GM23248 (cell line): ENCODE measurements at regions not wholly inside any gene's neighbourhood (a gene's known extent, or its start where the extent isn't known, plus 50 kb on each side); places are given as distances from the start of the nearest gene placed in this dataset.

Experiments used
- DNase-seq: peaks from one replicate; pipeline ENCODE4 v3.0.0-alpha.2; 2015
- H2AFZ ChIP-seq: fragments of 200-600 bp; sonication (generic); 2 replicates; pipeline ENCODE4 v1.6.1; 2016; ENCODE audit warnings: antibody characterized with exemption
- H3F3A ChIP-seq: fragments of 200-600 bp; sonication (generic); 2 replicates; pipeline ENCODE4 v1.6.1; 2016; ENCODE audit warnings: mild to moderate bottlenecking, antibody characterized with exemption, mixed run types; ENCODE audit not compliant: insufficient read depth
- H3K27ac ChIP-seq: fragments of 200-600 bp; sonication (generic); 2 replicates; pipeline ENCODE4 v1.5.1; 2016; ENCODE audit warnings: mild to moderate bottlenecking
- H3K27me3 ChIP-seq: fragments of 200-600 bp; sonication (generic); replicated peaks from 2 replicates; pipeline ENCODE4 v1.6.1; 2016; ENCODE audit warnings: mild to moderate bottlenecking; ENCODE audit not compliant: insufficient read depth
- H3K36me3 ChIP-seq: fragments of 200-600 bp; sonication (generic); 2 replicates; pipeline ENCODE4 v1.6.1; 2016; ENCODE audit warnings: low read depth, mild to moderate bottlenecking
- H3K4me1 ChIP-seq: fragments of 200-600 bp; sonication (generic); 2 replicates; pipeline ENCODE4 v1.6.1; 2016; ENCODE audit warnings: mild to moderate bottlenecking; ENCODE audit not compliant: insufficient read depth
- H3K4me2 ChIP-seq: fragments of 200-600 bp; sonication (generic); one replicate; pipeline ENCODE4 v1.6.1; 2016; ENCODE audit warnings: mild to moderate bottlenecking; ENCODE audit not compliant: unreplicated experiment
- H3K4me3 ChIP-seq: fragments of 200-600 bp; sonication (generic); 2 replicates; pipeline ENCODE4 v1.5.1; 2016; ENCODE audit warnings: mild to moderate bottlenecking
- H3K79me2 ChIP-seq: fragments of 200-600 bp; sonication (generic); 2 replicates; pipeline ENCODE4 v1.6.1; 2016; ENCODE audit warnings: mild to moderate bottlenecking; ENCODE audit not compliant: insufficient read depth
- H3K9ac ChIP-seq: fragments of 200-600 bp; sonication (generic); 2 replicates; pipeline ENCODE4 v1.6.1; 2016; ENCODE audit warnings: mild to moderate bottlenecking
- H3K9me2 ChIP-seq: fragments of 200-600 bp; sonication (generic); 2 replicates; pipeline ENCODE4 v1.6.1; 2016; ENCODE audit warnings: mixed run types, mild to moderate bottlenecking, moderate library complexity; ENCODE audit not compliant: insufficient read depth
- H3K9me3 ChIP-seq: fragments of 200-600 bp; sonication (generic); one replicate; pipeline ENCODE4 v1.6.1; 2017; ENCODE audit warnings: low read depth
- H4K20me1 ChIP-seq: fragments of 200-600 bp; sonication (generic); 2 replicates; pipeline ENCODE4 v1.6.0; 2016; ENCODE audit not compliant: insufficient read depth
- EZH2 ChIP-seq: fragments of 200-600 bp; sonication (generic); IDR thresholded peaks from 2 replicates; pipeline ENCODE4 v1.6.1; 2018; ENCODE audit warnings: antibody characterized with exemption, mild to moderate bottlenecking; ENCODE audit not compliant: insufficient read depth, poor library complexity, severe bottlenecking
- EZH2phosphoT487 ChIP-seq: fragments of 200-600 bp; sonication (generic); IDR thresholded peaks from 2 replicates; pipeline ENCODE4 v1.6.1; 2018; ENCODE audit warnings: antibody characterized with exemption, moderate library complexity, mild to moderate bottlenecking, low read depth; ENCODE audit not compliant: insufficient read depth
- WGBS, 2 experiments: methylation state at CpG; one replicate each; pipeline ENCODE4 v1.1.6; 2015 to 2017; ENCODE audit warnings: low lambda C conversion rate in 2 of 2, low coverage in 1 of 2; ENCODE audit errors: missing lambda C conversion rate in 2 of 2; 5-methylcytosine and 5-hydroxymethylcytosine counted together
- in situ Hi-C: fragments of 300-500 bp; cut with MboI; formaldehyde crosslinking; loops from 2 replicates; pipeline ENCODE4 v1.15.0; 2020

GRCh38 chr10:124177180-124177518 is 83.8 kb upstream of the CHST15 start:
- Histone ChIP-seq H2AFZ (no peak overlapping the region), H3K36me3 (no peaks in the 10 kb centered on the region), H3K27ac (no peak overlapping the region), H3K4me1 (no peaks in the 10 kb centered on the region), H3K9ac (no peak overlapping the region), H3K4me2 (no peak overlapping the region), H3K9me2 (no peaks in the 10 kb centered on the region), H3K9me3 (no peaks in the 10 kb centered on the region), H4K20me1 (no peaks in the 10 kb centered on the region), H3F3A (no peaks in the 10 kb centered on the region), H3K4me3 (no peak overlapping the region), H3K27me3 (no peaks in the 10 kb centered on the region), H3K79me2 (no peaks in the 10 kb centered on the region)
- DNase-seq: no peak
- TF ChIP-seq EZH2phosphoT487 (no peak), EZH2 (no peak)
- 72 to 80% methylated on average over 5 of the region's 5 CpGs for WGBS, 2 experiments
- in situ Hi-C loops: no loop called here

- no peak for DNase-seq
- no peak for TF ChIP-seq EZH2phosphoT487
- TF ChIP-seq EZH2: no peak
- no peak overlapping the region for H3K4me3 ChIP-seq
Measured at GRCh38 chr10:124176349-124177179, 83.2 kb upstream of the CHST15 start.

DNA sequence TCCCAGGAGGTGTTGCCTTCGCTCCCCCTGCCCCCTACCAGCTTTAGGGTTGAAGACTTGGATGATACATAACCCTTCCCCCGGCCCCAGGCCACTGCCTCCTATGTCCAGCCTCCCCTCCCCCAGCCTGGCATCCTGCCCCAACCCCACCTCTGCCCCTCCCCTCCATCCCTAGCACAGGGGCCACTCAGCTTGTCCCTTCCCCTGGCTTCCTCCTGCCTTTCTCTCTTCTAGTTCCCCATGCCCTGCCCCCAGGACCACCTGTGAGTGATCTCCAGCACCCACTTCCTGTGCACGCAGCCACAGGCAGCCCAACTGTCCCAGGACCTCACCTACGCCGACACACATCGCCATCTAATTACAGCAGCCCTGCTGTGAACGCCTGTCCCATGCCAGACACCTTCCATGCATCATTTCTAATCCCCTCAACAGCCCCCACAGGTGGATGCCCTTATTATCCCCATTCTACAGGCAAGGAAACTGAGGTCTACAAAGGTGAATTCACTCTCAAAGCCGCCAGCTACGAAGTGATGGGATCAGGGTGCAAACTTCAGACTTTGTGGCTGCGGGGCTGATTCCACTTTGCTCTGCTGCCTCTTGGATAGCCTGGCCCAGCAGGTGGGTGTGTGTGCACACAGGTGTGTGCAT is 82.4 kb upstream of the CHST15 start:
- in situ Hi-C loops: no loop called here
- no peak overlapping the region for H2AFZ ChIP-seq
- H3K4me3 ChIP-seq: no peak overlapping the region
- H3K27ac ChIP-seq: no peak overlapping the region
- H3K9me3 ChIP-seq: no peaks in the 10 kb centered on the region
- TF ChIP-seq EZH2phosphoT487: no peak
- TF ChIP-seq EZH2: no peak
- no peak for DNase-seq
- H3F3A ChIP-seq: no peaks in the 10 kb centered on the region
- no peaks in the 10 kb centered on the region for H3K79me2 ChIP-seq
- no peaks in the 10 kb centered on the region for H3K9me2 ChIP-seq
- H3K4me1 ChIP-seq: no peaks in the 10 kb centered on the region
- WGBS, 2 experiments: 23 to 28% methylated on average over 6 to 10 of the region's 10 CpGs
- no peaks in the 10 kb centered on the region for H3K36me3 ChIP-seq
- H4K20me1 ChIP-seq: no peaks in the 10 kb centered on the region
- H3K27me3 ChIP-seq: no peaks in the 10 kb centered on the region; the same call in 1 of the 2 replicates
- no peak overlapping the region for H3K4me2 ChIP-seq
- no peak overlapping the region for H3K9ac ChIP-seq

More at GRCh38 chr10:124176349-124177179, 83.2 kb upstream of the CHST15 start:
- no peaks in the 10 kb centered on the region for H4K20me1 ChIP-seq
- 56 to 60% methylated on average over 15 of the region's 15 CpGs for WGBS, 2 experiments
- H3K4me1 ChIP-seq: no peaks in the 10 kb centered on the region
- H2AFZ ChIP-seq: no peak overlapping the region
- no peaks in the 10 kb centered on the region for H3K27me3 ChIP-seq
- in situ Hi-C loops: no loop called here
- H3K4me2 ChIP-seq: no peak overlapping the region
- H3K9me2 ChIP-seq: no peaks in the 10 kb centered on the region
- no peak overlapping the region for H3K9ac ChIP-seq
- no peaks in the 10 kb centered on the region for H3F3A ChIP-seq
- no peaks in the 10 kb centered on the region for H3K36me3 ChIP-seq
- H3K79me2 ChIP-seq: no peaks in the 10 kb centered on the region
- no peak overlapping the region for H3K27ac ChIP-seq
- H3K9me3 ChIP-seq: no peaks in the 10 kb centered on the region

DNA sequence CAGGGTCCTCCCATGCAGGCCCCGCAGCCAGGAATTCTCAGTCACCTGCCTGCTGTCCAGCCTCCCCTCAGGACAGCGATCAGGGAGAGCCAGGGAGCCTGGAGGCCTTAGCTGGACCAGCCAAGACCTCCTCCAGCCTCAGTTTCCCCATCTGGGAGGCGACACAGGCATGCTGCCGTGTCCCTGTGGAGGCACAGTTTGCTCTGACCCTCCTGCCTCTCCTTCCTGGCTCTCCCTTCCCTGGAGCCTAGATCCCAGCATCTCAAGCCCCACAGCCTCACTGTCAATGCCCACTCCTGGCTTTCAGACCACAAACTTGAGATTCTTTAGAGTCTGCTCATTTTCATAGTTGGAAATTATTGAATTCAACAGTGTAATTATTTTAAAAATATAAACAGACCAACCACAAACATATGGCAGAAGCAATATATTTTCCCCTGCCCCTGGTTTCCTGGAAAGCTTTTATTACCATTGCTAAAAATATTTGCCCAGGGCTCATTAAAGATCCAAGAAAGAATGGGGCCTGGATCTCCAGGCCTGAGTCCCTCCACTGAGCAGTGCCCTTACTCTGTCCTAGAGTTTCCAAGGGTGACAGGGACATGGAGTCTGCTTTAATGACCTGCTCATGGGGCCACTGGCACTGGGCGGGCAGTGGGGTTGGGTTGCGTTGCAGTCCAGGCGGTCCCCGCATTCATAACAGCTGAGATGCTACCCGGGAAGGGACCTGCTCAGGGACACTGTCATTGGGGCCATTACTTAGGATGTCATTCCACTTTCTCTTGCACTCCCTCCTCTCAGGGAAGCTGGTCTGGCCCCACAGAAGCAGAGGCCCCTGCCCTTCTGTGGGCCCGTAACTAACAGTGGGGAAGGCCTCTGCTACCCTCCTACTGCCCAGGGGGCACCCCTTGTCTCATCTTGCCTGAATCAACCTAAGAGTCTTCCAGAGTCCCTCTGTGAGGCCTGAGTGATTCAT is 81.6 kb upstream of the CHST15 start:
- no peaks in the 10 kb centered on the region for H3K36me3 ChIP-seq
- no peak overlapping the region for H3K27ac ChIP-seq
- H3K4me3 ChIP-seq: no peak overlapping the region
- no peaks in the 10 kb centered on the region for H4K20me1 ChIP-seq
- no peak for DNase-seq
- H3K9ac ChIP-seq: no peak overlapping the region
- H2AFZ ChIP-seq: no peak overlapping the region
- in situ Hi-C loops: no loop called here
- no peaks in the 10 kb centered on the region for H3K79me2 ChIP-seq
- H3F3A ChIP-seq: no peaks in the 10 kb centered on the region
- no peak overlapping the region for H3K4me2 ChIP-seq
- no peaks in the 10 kb centered on the region for H3K9me2 ChIP-seq
- 50 to 62% methylated on average over 9 to 10 of the region's 10 CpGs for WGBS, 2 experiments
- TF ChIP-seq EZH2phosphoT487 (no peak), EZH2 (no peak)
- H3K9me3 ChIP-seq: no peaks in the 10 kb centered on the region
- no peaks in the 10 kb centered on the region for H3K4me1 ChIP-seq
- no peaks in the 10 kb centered on the region; the same call in 1 of the 2 replicates for H3K27me3 ChIP-seq
